Upper lobe of left lung (tissue), 4 donors: ENCODE measurements at regions not wholly inside any gene's neighbourhood (a gene's known extent, or its start where the extent isn't known, plus 50 kb on each side); places are given as distances from the start of the nearest gene placed in this dataset.

ENCODE experiments used
- EP300 ChIP-seq, 4 donors: sonication (generic); formaldehyde crosslinking; IDR thresholded peaks; one replicate each; pipeline ENCODE4 v1.5.1; 2017; ENCODE audit warnings: antibody characterized with exemption in 4 of 4, control low read depth in 2 of 4
- POLR2A ChIP-seq, 4 donors: fragments of 450-650 bp; IDR thresholded peaks; one replicate each; pipeline ENCODE4 v1.5.1; 2016 to 2017; ENCODE audit warnings: antibody characterized with exemption in 4 of 4, mild to moderate bottlenecking in 2 of 4
- POLR2AphosphoS5 ChIP-seq, 2 donors: sonication (generic); formaldehyde crosslinking; IDR thresholded peaks; one replicate each; pipeline ENCODE4 v1.5.1; 2017; ENCODE audit warnings: antibody characterized with exemption in 2 of 2
- TF ChIP-seq, protein P1 (sequence below), 6 experiments: fragments of 450-650 bp in 4 of 6; fragments of 200-600 bp in 2 of 6; sonication (generic) in 2 of 6; IDR thresholded peaks; one replicate each; pipeline ENCODE4 v1.5.1; 2016 to 2019; ENCODE audit warnings: antibody characterized with exemption in 6 of 6

DNA sequence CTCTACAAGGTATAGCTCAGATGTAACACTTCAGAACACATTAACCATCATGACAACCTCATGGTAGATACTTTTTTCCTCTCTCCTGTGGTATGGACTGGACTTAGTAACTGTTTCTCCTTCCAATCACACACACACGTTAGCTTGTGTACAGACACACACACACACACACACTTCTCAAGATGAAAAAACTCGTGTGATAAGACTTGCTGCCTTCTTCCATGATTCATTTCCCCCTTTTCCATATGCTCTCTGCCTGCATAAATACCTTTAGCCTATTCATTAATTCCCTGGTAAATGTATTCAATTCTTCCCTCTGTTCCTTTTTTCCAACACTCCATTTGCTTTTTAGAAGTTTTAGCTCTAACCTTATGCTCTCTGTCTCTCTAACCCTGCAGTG is 118.9 kb upstream of the TANK start:
- TF ChIP-seq, protein P1, sequence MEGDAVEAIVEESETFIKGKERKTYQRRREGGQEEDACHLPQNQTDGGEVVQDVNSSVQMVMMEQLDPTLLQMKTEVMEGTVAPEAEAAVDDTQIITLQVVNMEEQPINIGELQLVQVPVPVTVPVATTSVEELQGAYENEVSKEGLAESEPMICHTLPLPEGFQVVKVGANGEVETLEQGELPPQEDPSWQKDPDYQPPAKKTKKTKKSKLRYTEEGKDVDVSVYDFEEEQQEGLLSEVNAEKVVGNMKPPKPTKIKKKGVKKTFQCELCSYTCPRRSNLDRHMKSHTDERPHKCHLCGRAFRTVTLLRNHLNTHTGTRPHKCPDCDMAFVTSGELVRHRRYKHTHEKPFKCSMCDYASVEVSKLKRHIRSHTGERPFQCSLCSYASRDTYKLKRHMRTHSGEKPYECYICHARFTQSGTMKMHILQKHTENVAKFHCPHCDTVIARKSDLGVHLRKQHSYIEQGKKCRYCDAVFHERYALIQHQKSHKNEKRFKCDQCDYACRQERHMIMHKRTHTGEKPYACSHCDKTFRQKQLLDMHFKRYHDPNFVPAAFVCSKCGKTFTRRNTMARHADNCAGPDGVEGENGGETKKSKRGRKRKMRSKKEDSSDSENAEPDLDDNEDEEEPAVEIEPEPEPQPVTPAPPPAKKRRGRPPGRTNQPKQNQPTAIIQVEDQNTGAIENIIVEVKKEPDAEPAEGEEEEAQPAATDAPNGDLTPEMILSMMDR (IDR thresholded peaks at IDR 0.05): no peak
- TF ChIP-seq POLR2A (IDR thresholded peaks at IDR 0.05) (no peak), POLR2AphosphoS5 (IDR thresholded peaks at IDR 0.05) (no peak), EP300 (IDR thresholded peaks at IDR 0.05) (no peak)
